ENCODE measurements at regions not wholly inside any gene's neighbourhood (a gene's known extent, or its start where the extent isn't known, plus 50 kb on each side); places are given as distances from the start of the nearest gene placed in this dataset.

- no peak for TF ChIP-seq CTCF (conservative IDR thresholded peaks at IDR 0.05; ENCODE audit: low read length)
- H3K4me3 ChIP-seq (ENCODE audit: low read length) = no peak overlapping the region
- DNase-seq (ENCODE audit: low read depth) = no peak
Observed at GRCh38 chr6:25217829-25218228, 61.3 kb upstream of the CARMIL1 start.

DNA sequence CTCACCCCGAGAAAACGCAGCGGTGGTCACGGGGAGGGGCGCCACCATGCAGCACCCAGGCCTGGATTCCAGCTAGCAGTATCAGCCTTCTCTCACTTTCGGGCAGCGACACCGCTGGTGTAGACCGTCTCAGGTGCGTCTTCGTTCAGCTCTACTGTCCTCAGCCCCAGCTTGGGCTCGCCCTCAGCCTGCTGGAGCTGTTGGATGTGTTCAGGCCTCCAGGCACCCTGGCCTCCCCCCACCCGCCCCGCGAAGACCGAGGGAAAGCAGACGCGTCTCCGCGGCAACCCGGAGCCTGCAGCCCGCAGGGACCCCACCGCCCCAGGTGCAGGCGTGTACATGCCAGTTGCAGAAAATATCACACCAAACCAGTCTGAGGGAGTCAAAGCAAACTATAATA is 60.8 kb upstream of the CARMIL1 start:
- DNase-seq (ENCODE audit: low read depth) = no peak
- TF ChIP-seq CTCF (conservative IDR thresholded peaks at IDR 0.05; ENCODE audit: low read length) = no peak
- no peak overlapping the region for H3K4me3 ChIP-seq (ENCODE audit: low read length)

DNA sequence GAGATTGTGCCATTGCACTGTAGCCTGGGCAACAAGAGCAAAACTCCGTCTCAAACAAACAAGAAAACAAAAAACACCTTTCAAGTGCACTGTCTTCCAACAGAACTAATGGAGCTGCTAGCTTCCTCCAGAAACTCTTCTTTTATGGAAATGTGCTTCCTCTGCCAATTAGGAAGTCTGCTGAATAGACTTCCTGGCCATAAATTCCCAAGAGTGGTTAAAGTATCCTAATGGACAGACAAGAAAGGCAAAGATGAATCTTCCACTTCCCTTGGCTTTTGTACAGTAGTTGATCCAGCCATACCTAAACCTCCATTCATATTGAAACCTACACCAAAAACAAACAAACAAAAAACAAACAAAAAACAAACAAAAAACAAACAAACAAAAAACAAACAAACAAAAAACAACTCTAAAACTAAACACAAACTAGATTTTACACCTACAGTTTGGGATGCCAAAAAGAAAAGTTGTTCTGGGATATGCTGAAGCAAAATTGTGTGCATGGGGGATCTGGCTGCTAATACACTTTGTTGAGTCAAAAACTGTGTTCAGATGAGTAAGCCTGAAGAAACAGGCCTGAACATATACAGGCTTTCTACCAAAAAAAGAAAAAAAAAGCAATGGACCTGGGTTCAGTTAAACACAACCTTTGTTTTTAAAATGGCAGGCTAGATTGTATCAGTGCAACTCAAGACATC is 59.8 kb upstream of the CARMIL1 start:
- no peak for DNase-seq (ENCODE audit: low read depth)
- no peak overlapping the region for H3K4me3 ChIP-seq (ENCODE audit: low read length)
- TF ChIP-seq CTCF (conservative IDR thresholded peaks at IDR 0.05; ENCODE audit: low read length) = no peak

GRCh38 chr6:25219917-25220278 is 59.3 kb upstream of the CARMIL1 start:
- no peak overlapping the region for H3K4me3 ChIP-seq (ENCODE audit: low read length)
- no peak for TF ChIP-seq CTCF (conservative IDR thresholded peaks at IDR 0.05; ENCODE audit: low read length)
- no peak for DNase-seq (ENCODE audit: low read depth)

GRCh38 chr6:25220857-25221256 is 58.3 kb upstream of the CARMIL1 start:
- DNase-seq (ENCODE audit: low read depth) = no peak
- H3K4me3 ChIP-seq (ENCODE audit: low read length) = no peak overlapping the region
- no peak for TF ChIP-seq CTCF (conservative IDR thresholded peaks at IDR 0.05; ENCODE audit: low read length)

DNA sequence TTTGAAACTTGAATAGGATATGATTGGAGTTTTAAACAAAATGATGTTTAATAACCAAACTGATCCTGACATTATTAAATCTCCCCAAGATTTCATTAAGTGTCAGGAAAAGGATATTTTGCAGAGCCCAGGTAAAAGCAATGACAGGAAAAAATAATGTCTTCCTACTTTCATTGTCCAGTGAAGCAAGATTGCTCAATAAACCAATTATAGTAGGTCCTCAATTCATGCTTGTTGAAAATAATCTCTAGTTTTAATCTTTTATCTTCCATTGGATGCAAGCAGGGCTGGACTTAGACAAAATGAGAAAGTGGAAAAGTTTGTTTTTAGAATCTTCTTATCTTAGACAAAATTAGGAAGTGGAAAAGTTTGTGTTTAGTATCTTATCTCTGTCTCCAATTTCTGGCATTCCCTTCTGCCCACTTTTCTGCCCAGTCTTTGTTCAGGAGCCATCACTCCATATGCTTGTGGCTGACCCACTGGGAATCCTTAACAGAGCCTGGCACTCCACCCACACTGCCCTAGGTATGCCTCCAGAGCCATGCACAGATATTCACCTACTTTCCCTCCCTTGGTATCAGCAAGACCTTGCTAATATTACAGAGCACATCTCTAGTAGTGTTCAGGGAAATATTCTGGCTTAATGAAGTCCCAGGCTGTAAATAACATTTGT is 57.0 kb upstream of the CARMIL1 start:
- no peak for TF ChIP-seq CTCF (conservative IDR thresholded peaks at IDR 0.05; ENCODE audit: low read length)
- no peak for DNase-seq (ENCODE audit: low read depth)

DNA sequence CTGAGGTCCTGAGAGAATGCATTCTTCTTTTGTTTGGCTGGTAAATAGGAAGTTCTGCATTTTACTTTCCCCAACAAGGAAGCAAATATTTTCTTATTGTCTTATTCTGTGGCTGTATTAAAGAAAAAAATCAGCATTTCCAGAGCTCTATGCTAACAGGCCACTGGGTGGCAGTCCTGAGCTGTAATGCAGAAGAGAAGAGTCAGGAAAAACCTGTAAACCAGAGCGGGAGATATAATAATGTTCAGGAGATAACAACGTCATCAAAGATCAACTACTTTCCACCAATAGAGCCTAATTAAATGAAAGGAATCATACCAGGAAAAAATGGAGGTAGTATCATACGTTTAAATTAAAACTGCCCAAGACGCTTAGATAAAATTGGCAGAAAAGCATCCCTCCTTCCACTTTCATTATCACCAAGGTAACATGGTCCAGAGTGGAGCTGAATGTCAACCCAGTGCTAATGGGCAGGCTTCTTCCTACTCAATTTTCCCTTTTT is 55.6 kb upstream of the CARMIL1 start:
- TF ChIP-seq CTCF (conservative IDR thresholded peaks at IDR 0.05; ENCODE audit: low read length) = peak; percentile 97
- H3K4me3 ChIP-seq (ENCODE audit: low read length) = peak overlapping the region; percentile 40
- DNase-seq (ENCODE audit: low read depth) = peak; percentile 69

More for the DNA sequence above, 57.0 kb upstream of the CARMIL1 start:
- H3K4me3 ChIP-seq (ENCODE audit: low read length) = no peak overlapping the region

Data from AG10803 (cell line).